ENCODE measurements at regions not wholly inside any gene's neighbourhood (a gene's known extent, or its start where the extent isn't known, plus 50 kb on each side); places are given as distances from the start of the nearest gene placed in this dataset.

DNA sequence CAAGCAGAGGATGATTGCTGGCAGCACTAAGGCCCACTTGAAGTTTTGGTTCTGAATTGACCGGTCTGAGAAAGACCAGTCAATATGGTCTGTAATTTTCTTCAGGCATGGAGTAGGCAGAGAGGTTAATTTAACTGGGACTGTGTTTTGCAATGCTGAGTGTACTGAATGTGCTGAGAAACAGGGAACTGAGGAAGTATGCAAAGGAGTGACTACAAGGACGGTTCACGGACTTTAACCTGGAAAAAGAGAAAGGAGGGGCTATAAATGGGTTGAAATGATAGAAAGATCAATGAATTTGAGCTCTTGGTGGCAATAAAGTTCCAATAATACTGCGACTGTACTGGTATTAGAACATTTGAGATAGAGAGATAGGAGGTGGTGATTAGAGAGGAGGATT is 84.5 kb downstream of the MAGEB17 start:
- TF ChIP-seq, protein P1, sequence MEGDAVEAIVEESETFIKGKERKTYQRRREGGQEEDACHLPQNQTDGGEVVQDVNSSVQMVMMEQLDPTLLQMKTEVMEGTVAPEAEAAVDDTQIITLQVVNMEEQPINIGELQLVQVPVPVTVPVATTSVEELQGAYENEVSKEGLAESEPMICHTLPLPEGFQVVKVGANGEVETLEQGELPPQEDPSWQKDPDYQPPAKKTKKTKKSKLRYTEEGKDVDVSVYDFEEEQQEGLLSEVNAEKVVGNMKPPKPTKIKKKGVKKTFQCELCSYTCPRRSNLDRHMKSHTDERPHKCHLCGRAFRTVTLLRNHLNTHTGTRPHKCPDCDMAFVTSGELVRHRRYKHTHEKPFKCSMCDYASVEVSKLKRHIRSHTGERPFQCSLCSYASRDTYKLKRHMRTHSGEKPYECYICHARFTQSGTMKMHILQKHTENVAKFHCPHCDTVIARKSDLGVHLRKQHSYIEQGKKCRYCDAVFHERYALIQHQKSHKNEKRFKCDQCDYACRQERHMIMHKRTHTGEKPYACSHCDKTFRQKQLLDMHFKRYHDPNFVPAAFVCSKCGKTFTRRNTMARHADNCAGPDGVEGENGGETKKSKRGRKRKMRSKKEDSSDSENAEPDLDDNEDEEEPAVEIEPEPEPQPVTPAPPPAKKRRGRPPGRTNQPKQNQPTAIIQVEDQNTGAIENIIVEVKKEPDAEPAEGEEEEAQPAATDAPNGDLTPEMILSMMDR (IDR thresholded peaks at IDR 0.05; ENCODE audit: low read depth, low read length) = no peak
- in situ Hi-C loops (cut with HindIII; ENCODE audit: low sequenced_read_pairs) = no loop called here
- no peak overlapping the region for H3K4me3 ChIP-seq (ENCODE audit: low read depth, low read length)
- DNase-seq (ENCODE audit: low read depth, low spot score) = no peak

DNA sequence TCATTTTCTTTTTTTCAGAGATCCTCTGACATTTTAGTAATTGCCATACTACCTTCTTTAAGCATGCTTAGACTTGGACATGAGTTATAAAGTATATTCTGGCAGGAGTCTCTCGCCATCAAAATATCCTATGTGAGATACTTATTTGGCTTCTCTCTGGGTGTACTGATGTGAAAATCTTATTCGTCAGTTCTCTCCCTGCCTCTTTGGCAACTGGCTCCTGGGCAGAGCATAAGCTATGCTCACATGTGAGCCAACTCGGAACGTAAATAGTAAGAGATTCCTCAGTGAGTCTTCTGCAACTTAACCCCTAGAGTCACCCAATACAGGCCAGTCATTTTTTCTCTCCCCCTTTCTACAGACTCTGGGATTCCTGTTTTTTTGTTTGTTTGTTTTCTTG is 91.6 kb downstream of the MAGEB17 start:
- H3K4me3 ChIP-seq (ENCODE audit: low read depth, low read length) = no peak overlapping the region
- no peak for DNase-seq (ENCODE audit: low read depth, low spot score)
- in situ Hi-C loops (cut with HindIII; ENCODE audit: low sequenced_read_pairs) = no loop called here
- TF ChIP-seq, protein P1 (IDR thresholded peaks at IDR 0.05; ENCODE audit: low read depth, low read length) = no peak

DNA sequence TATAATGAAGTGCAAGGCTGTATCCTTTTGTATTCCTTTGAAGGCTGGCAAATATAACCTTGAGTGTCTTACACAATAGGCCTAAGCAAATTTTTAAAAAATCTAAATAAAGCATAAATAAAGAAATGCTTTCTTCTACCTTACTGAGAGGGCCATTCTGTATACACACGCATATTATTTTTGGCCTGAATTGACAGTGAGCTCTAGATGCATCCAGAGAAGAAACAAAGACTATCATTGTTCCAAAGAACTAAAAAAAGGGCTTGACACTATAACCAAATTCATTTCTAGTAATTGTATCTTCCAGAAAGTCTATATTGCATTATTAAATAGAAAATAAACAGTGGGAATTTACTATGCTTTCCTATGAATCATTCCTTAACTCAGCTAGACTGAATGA is 100.2 kb downstream of the MAGEB17 start:
- DNase-seq (ENCODE audit: low read depth, low spot score) = no peak
- no peak overlapping the region for H3K4me3 ChIP-seq (ENCODE audit: low read depth, low read length)
- in situ Hi-C loops (cut with HindIII; ENCODE audit: low sequenced_read_pairs) = no loop called here
- TF ChIP-seq, protein P1 (IDR thresholded peaks at IDR 0.05; ENCODE audit: low read depth, low read length) = no peak

DNA sequence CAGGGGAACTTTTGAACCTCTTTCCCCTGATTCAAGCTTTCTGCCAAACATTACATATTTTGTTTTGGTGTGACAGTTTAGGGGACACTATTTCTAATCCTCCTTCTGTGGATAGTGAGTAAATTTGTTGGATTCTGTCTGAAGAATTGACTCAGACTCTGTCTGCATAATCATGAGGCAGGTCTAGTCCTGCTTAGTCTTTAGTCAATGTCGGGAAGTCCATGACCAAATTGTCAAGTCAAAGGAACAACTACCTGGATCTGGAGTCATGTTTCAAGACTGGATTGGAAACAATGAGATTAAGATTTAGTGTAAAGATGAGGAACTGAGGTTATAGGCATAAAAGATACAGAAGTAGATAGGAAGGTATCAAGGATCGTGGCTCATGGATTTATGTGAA is 100.9 kb downstream of the MAGEB17 start:
- no peak overlapping the region for H3K4me3 ChIP-seq (ENCODE audit: low read depth, low read length)
- DNase-seq (ENCODE audit: low read depth, low spot score) = no peak
- TF ChIP-seq, protein P1 (IDR thresholded peaks at IDR 0.05; ENCODE audit: low read depth, low read length) = no peak
- in situ Hi-C loops (cut with HindIII; ENCODE audit: low sequenced_read_pairs) = no loop called here

DNA sequence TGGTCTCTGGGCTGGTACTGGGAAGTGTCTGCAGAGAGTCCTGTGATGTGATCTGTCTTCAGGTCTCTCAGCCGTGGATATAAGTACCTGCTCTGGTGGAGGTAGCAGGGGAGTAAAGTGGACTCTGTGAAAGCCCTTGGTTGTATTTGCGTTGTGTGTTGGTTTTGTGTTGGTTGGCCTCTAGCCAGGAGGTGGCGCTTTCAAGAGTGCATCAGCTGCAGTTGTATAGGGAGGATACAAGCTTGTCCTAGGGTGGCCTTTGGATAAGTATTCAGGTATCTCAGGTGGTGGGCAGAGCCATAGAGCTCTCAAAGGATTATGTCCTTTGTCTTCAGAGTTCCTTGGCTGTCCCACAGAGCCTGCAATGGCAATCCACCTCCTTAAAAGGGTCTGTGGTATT is 111.6 kb downstream of the MAGEB17 start:
- no peak for DNase-seq (ENCODE audit: low read depth, low spot score)
- H3K4me3 ChIP-seq (ENCODE audit: low read depth, low read length) = no peak overlapping the region
- TF ChIP-seq, protein P1 (IDR thresholded peaks at IDR 0.05; ENCODE audit: low read depth, low read length) = no peak
- in situ Hi-C loops (cut with HindIII; ENCODE audit: low sequenced_read_pairs) = no loop called here

DNA sequence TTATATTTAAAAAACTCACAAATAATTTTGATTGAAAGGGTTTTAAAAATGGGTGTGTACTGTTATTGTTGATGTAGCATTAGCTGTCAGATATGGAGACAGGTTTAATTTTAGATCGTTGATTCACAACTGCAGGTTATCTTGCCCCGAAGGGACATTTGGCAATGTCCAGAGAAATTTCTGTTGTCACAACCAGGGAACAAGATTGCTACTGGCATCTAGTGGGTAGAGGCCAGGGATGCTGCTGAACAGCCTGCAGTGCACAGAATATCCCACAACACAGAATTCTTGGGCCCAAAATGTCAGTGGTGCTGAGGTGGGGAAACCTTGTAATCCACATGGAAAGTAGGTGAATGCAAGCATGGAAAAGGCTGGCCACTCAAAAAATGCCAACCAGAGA is 114.9 kb downstream of the MAGEB17 start:
- no peak for DNase-seq (ENCODE audit: low read depth, low spot score)
- no peak overlapping the region for H3K4me3 ChIP-seq (ENCODE audit: low read depth, low read length)
- in situ Hi-C loops (cut with HindIII; ENCODE audit: low sequenced_read_pairs) = no loop called here
- TF ChIP-seq, protein P1 (IDR thresholded peaks at IDR 0.05; ENCODE audit: low read depth, low read length) = no peak

DNA sequence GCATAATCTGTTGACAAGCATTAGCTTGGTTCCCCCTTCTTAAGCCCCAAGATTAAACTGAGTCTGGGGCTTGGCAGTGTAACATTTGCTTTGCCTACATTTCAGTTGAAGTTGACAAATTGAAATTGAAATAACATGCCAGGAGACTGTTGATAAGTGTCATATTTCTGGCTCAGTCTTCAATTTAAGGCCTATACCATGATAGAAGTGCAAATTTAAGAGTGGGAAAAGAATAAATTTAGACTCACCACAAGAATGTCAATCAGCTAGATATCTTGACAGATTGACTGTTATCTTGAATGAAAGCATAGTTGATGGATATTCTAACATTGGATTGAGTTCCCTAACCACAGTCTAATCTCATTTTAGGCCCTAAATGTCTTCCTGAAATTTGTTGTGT is 117.6 kb downstream of the MAGEB17 start:
- TF ChIP-seq, protein P1 (IDR thresholded peaks at IDR 0.05; ENCODE audit: low read depth, low read length) = no peak
- in situ Hi-C loops (cut with HindIII; ENCODE audit: low sequenced_read_pairs) = no loop called here
- no peak for DNase-seq (ENCODE audit: low read depth, low spot score)
- no peak overlapping the region for H3K4me3 ChIP-seq (ENCODE audit: low read depth, low read length)

Data from astrocyte of the spinal cord (primary cell).